ENCODE measurements at regions not wholly inside any gene's neighbourhood (a gene's known extent, or its start where the extent isn't known, plus 50 kb on each side); places are given as distances from the start of the nearest gene placed in this dataset.
"Not testable (repeated sequence)": the region's sequence is repeated elsewhere in the genome, so short reads cannot be mapped to it uniquely, and the experiment has no call there.

- DNase-seq (ENCODE audit: low spot score) = no peak
Observed at GRCh38 chr4:180261346-180261745, 1981.9 kb upstream of the TENM3 start.

GRCh38 chr4:180280076-180280475, 1963.1 kb upstream of the TENM3 start:
- DNase-seq (ENCODE audit: low spot score) = no peak

- no peak for DNase-seq (ENCODE audit: low spot score)
Observed at GRCh38 chr4:180280726-180281297, 1962.4 kb upstream of the TENM3 start.

- no peak for DNase-seq (ENCODE audit: low spot score)
Observed at GRCh38 chr4:180281724-180282123, 1961.5 kb upstream of the TENM3 start.

GRCh38 chr4:180284267-180284666, 1958.9 kb upstream of the TENM3 start:
- DNase-seq (ENCODE audit: low spot score) = no peak

- no peak for DNase-seq (ENCODE audit: low spot score)
Observed at GRCh38 chr4:180285796-180286195, 1957.4 kb upstream of the TENM3 start.

GRCh38 chr4:180292339-180292738, 1950.9 kb upstream of the TENM3 start:
- DNase-seq (ENCODE audit: low spot score) = no peak

GRCh38 chr4:180296036-180296599, 1947.1 kb upstream of the TENM3 start:
- no peak for DNase-seq (ENCODE audit: low spot score)

GRCh38 chr4:180304321-180304720, 1938.9 kb upstream of the TENM3 start:
- no peak for DNase-seq (ENCODE audit: low spot score)

- DNase-seq (ENCODE audit: low spot score) = no peak
Observed at GRCh38 chr4:180310616-180311015, 1932.6 kb upstream of the TENM3 start.

- DNase-seq (ENCODE audit: low spot score) = no peak
Observed at GRCh38 chr4:180314972-180315371, 1928.2 kb upstream of the TENM3 start.

GRCh38 chr4:180330521-180330920, 1912.7 kb upstream of the TENM3 start:
- DNase-seq (ENCODE audit: low spot score) = no peak

- no peak for DNase-seq (ENCODE audit: low spot score)
Observed at GRCh38 chr4:180333162-180333561, 1910.0 kb upstream of the TENM3 start.

GRCh38 chr4:180335566-180335965, 1907.6 kb upstream of the TENM3 start:
- DNase-seq (ENCODE audit: low spot score) = no peak

- no peak for DNase-seq (ENCODE audit: low spot score)
Observed at GRCh38 chr4:180336494-180337090, 1906.6 kb upstream of the TENM3 start.

- DNase-seq (ENCODE audit: low spot score) = no peak
Observed at GRCh38 chr4:180341926-180342325, 1901.3 kb upstream of the TENM3 start.

- no peak for DNase-seq (ENCODE audit: low spot score)
Observed at GRCh38 chr4:180350901-180351300, 1892.3 kb upstream of the TENM3 start.

GRCh38 chr4:180356766-180357165, 1886.4 kb upstream of the TENM3 start:
- no peak for DNase-seq (ENCODE audit: low spot score)

- not testable (repeated sequence) for DNase-seq (ENCODE audit: low spot score)
Observed at GRCh38 chr4:180360113-180360512, 1883.1 kb upstream of the TENM3 start.

GRCh38 chr4:180363815-180364214, 1879.4 kb upstream of the TENM3 start:
- DNase-seq (ENCODE audit: low spot score) = no peak

- no peak for DNase-seq (ENCODE audit: low spot score)
Observed at GRCh38 chr4:180372691-180373090, 1870.5 kb upstream of the TENM3 start.

- no peak for DNase-seq (ENCODE audit: low spot score)
Observed at GRCh38 chr4:180377741-180378140, 1865.5 kb upstream of the TENM3 start.

- DNase-seq (ENCODE audit: low spot score) = no peak
Observed at GRCh38 chr4:180380733-180381132, 1862.5 kb upstream of the TENM3 start.

GRCh38 chr4:180391613-180392012, 1851.6 kb upstream of the TENM3 start:
- no peak for DNase-seq (ENCODE audit: low spot score)
